GM12864 (cell line): ENCODE measurements at regions not wholly inside any gene's neighbourhood (a gene's known extent, or its start where the extent isn't known, plus 50 kb on each side); places are given as distances from the start of the nearest gene placed in this dataset.

Experiments used
- DNase-seq: peaks from one replicate; pipeline ENCODE4 v3.0.0-alpha.2; 2011; ENCODE audit warnings: low read depth
- H3K4me3 ChIP-seq: 2 replicates; pipeline ENCODE4 v1.5.1; 2011; ENCODE audit warnings: mild to moderate bottlenecking, low read depth, low read length, control low read depth
- TF ChIP-seq, protein P1 (sequence below): IDR thresholded peaks from 2 replicates; pipeline ENCODE4 v1.5.1; 2011; ENCODE audit warnings: low read depth, mild to moderate bottlenecking, moderate library complexity, low read length, control low read depth, inconsistent platforms; ENCODE audit errors: missing control alignments

DNA sequence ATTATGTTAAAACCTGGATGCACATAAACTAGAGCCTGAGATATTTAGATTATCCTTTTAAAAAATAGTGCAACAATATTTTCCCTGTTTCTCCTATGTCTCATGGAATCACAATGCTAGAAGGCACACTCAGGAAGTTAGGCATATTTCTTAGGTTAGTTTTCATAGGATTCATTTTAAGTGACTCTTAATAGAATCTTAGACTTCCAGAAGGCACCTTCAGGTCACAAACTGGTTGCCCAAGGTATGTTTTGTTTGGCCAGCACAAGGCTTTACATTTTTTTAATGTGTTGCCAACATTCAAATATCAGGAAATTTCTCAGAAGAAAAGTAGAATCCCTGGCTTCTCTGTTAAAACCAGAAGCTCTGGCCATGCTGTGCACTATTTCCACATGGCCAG, 129.3 kb downstream of the LNPK start:
- DNase-seq: no peak

DNA sequence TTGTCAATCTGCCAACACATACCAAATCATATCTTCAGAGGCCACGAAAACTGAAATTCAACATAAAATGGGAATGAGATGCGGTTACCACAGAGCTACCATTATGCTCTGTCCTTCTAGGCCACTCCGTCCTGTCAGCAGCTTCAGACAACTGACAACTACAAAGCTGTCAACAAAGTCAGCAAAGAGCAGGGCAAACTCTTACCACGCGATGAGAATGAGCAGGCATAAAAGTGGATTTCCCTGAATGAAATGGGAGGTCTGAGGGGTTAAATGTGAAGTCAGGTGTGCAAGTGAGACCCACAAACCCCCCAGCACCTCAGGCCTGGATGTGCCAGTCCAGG, 130.1 kb downstream of the LNPK start:
- no peak for DNase-seq
- no peak overlapping the region for H3K4me3 ChIP-seq
- TF ChIP-seq, protein P1, sequence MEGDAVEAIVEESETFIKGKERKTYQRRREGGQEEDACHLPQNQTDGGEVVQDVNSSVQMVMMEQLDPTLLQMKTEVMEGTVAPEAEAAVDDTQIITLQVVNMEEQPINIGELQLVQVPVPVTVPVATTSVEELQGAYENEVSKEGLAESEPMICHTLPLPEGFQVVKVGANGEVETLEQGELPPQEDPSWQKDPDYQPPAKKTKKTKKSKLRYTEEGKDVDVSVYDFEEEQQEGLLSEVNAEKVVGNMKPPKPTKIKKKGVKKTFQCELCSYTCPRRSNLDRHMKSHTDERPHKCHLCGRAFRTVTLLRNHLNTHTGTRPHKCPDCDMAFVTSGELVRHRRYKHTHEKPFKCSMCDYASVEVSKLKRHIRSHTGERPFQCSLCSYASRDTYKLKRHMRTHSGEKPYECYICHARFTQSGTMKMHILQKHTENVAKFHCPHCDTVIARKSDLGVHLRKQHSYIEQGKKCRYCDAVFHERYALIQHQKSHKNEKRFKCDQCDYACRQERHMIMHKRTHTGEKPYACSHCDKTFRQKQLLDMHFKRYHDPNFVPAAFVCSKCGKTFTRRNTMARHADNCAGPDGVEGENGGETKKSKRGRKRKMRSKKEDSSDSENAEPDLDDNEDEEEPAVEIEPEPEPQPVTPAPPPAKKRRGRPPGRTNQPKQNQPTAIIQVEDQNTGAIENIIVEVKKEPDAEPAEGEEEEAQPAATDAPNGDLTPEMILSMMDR: no peak

More for the DNA sequence above, 129.3 kb downstream of the LNPK start:
- H3K4me3 ChIP-seq: no peak overlapping the region
- TF ChIP-seq, protein P1: no peak

DNA sequence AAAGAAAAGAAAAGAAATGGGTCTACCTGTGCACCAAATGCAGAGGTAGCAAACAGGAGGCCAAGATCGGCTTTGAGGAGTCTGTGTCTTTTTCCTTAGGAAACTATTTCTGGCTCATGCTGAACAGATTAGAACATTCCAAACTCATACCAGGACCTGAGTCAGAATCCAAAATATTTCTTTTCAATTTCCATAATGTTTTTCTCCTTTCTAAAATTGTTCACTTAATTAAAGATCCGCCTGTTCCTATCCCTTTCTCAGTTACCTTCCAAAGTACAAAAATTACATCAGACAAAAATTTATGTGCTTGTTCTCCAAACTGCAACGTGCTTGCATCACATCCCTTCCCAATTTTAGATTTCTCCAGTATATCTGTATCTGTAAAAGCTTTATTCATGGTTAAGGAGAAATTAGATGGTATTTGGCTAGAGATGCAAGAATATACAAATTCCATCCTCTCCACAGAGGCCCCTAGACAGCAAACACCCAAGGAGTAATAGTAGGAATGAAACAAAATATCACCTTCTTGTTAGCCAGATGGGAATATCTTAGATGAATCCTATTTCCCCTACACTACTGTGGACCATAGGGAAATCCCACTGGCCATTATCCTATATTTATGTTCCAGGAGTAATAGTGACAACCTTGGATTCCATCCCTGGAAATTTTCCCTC, 130.6 kb downstream of the LNPK start:
- DNase-seq: no peak
- TF ChIP-seq, protein P1: no peak

DNA sequence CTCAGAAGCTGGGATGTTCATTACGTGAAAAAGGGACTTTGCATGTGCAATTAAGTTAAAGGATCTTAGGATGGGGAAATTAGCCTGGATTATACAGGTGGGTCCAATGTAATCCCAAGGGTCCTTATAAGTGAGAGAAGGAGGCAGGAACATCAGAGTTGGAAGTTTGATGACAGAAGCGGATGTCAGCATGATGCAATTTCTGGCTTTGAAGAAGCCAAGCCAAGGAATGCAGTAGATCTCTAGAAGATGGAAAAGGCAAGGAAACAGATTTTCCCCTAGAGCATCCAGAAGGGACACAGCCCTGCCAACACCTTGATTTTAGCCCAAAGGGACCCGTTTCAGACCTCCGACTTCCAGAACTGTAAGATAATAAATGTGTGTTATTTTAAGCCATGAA, 136.4 kb downstream of the LNPK start:
- DNase-seq: no peak
- TF ChIP-seq, protein P1: no peak
- no peak overlapping the region for H3K4me3 ChIP-seq

More for the DNA sequence above, 130.6 kb downstream of the LNPK start:
- no peak overlapping the region for H3K4me3 ChIP-seq

DNA sequence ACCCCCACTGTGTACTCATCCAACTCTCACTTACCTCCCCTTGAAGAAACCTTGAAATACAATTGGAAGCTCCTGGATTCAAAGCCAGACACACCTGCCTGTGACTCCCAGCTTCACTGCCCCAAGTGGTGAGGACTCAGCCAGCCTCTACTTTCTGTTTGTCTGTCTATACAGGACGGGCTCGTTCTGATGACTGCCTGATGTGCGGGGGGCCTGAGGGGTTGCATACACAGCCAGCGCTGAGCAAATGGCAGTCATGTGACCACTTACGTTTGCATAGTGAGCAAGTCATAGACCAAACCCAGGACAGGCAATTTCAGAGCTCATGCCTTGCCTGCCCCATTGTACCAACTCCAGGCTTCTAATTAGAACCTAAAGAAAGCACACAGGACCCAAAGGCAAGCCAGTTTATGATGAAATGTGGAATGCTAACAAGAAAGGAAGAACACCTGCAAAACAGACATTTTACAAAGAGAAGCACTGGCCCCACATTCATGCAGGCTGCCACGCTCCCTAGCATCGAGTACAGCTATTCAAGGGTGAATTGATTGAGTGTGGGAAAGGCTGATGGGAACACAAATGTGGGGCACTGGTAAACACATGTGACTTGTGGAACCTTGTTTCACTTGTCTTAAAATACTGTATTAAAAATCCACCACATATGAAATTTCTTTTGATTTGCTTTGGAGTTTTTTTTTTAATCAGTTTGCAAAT, 137.8 kb downstream of the LNPK start:
- no peak overlapping the region for H3K4me3 ChIP-seq
- no peak for DNase-seq
- TF ChIP-seq, protein P1: no peak

DNA sequence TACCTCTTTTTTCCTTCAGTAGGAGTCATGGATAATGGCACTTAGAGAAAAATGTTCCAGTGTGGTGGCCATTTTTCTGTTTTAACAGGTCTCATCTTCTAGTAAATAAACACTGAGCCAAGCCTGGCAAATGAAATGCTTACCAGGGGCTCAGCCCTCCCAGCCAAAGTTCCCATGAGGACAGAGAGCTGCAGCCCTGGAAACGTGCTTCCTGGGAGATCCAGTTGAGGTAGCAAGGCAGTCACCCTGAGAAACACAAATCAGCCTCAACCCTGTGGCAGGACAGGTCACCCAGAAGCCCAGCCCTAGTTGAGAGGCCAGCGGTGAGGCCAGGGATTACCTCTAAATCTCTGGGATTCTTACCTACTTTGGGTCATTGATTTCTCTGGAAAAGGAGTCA, 140.1 kb downstream of the LNPK start:
- no peak for DNase-seq
- H3K4me3 ChIP-seq: no peak overlapping the region
- TF ChIP-seq, protein P1: no peak
